HuH-7 (cell line): ENCODE measurements at regions not wholly inside any gene's neighbourhood (a gene's known extent, or its start where the extent isn't known, plus 50 kb on each side); places are given as distances from the start of the nearest gene placed in this dataset.
"Not testable (repeated sequence)": the region's sequence is repeated elsewhere in the genome, so short reads cannot be mapped to it uniquely, and the experiment has no call there.

Source experiments
- DNase-seq: peaks from one replicate; pipeline ENCODE4 v3.0.0; 2011; ENCODE audit warnings: low spot score

DNA sequence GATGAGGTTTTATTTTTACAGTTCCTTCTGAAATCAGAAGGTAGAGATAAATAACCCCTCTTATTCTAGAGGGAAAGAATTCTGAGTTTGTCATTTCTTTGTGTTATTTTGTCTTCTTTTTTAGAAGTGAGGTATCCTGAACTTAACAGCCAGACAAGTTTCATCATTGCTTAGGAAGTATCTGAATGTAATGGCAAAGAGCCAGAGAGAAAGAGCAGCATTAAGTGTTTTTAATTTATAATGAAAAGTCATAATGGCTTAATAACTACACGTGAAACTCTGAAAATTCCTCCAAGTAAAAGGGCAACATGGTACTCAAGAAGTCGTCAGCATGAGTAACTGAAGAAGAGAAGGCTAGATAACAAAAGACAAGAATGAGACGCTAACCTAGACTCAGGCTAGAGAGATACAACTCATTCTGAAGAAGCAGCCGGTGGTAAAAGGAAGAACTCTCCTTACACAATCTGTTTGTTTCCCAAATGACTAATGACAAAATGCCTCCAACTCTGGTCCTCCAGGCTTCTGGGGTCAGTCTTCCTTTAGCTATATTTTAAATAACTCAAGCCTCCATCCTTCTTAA lies 116.2 kb upstream of the NECTIN3 start:
- DNase-seq, result no peak

DNA sequence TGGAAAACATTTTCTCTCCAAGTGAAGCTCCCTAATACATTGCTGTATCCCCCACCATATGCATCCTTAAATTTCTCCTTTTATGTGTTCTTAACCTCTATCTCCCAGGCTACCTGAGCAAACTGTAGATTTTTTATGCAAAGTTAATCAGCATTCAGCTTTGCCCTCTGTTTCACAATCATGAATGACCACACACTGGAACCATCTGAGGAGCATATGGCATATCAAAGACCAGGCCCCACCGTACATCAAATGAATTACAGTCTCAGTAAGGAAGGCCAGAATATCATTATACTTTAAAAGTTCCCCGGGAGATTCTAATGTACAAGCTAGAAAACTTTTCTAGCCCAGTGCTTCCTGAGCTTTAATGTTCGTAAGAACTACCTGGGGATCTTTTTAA lies 115.5 kb upstream of the NECTIN3 start:
- no peak for DNase-seq

DNA sequence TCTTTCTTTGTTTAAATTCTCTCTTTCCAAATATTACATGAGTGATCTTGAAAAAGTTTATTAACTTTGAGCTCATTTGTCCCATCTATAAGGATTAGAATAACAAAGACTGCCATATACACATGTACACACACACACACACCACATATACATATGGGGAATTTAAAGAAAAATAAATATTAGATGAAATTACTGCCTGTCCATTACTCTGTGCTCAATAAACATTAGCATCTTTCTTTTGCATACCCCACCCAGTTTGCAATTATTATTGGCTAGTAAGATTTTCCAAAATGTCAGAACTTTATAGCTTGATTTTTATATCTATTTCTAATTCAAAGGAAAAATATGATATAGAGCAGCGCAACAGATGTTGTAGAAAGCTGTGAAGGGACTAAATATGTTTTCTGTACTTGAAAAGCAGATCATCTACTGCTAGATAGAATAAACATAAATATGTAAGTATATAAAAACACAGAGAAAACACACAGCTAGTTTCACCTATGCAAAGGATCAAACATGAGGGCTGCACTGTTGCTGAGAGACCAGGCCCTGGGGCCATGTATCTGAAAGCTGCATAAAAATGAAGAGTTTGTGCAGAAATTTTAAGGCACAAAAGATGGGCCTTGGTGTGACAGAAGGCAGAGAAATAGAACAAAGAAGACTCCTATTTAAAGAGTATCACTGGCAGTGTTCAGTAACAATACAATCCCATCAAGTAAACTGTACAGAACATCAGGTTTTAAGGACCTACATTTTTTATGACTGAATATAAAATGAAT lies 114.2 kb upstream of the NECTIN3 start:
- DNase-seq, result no peak

DNA sequence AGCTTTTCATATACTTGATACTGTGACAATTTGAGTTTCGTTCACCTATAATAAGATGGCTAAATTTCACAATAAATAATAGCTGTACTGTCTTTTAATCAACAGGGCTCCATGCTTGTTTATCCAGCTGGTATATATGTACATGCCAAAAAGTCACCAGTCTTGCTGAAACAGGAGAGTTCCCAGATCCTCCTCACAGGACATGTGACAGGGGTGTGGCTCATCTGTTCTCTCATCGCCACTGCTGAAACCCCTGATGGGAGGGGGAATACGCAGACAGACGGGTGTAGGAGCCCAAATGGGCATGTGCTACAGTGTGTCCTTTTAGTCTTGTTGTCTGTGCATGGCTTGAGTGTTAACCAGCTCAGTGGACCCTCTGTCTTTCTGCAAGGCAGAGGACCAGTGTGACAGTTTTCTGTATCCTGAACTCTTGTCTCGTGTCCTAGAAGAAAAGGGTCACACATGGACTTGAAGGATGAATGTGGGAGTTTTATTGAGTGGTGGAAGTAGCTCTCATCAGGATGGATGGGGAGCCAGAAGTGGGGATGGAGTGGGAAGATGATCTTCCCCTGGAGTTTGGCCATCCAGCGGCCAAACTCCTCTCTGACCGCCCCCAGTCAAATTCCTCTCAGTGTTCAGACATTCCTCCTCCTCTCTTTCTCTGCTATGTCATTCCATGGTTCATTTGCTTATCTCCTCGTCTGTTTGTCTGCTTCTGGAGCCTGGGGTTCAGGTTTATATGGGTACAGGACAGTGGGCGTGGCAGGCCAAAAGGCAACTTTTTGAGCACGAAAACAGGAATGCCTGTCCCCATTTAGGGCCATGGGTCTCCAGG lies 113.1 kb upstream of the NECTIN3 start:
- no peak for DNase-seq

DNA sequence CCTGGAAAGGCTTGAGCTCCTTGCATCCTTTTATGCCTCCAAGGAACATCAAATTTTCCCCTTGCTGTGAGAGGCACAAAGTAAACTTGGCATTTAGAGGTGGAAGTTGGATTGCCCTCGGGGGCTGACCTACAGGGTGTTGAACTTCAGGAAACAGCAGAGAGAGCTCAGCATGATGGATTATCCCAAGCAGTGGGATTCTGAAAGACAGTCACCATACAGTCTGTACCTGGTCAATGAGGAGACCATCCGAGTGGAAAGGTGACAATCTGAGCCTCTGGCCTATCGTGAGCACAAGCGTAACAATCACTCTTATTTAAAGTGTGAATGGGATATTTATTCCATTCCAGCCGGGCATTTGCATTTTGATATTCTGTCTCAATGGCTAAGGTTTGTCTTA lies 105.6 kb upstream of the NECTIN3 start:
- DNase-seq, result no peak

DNA sequence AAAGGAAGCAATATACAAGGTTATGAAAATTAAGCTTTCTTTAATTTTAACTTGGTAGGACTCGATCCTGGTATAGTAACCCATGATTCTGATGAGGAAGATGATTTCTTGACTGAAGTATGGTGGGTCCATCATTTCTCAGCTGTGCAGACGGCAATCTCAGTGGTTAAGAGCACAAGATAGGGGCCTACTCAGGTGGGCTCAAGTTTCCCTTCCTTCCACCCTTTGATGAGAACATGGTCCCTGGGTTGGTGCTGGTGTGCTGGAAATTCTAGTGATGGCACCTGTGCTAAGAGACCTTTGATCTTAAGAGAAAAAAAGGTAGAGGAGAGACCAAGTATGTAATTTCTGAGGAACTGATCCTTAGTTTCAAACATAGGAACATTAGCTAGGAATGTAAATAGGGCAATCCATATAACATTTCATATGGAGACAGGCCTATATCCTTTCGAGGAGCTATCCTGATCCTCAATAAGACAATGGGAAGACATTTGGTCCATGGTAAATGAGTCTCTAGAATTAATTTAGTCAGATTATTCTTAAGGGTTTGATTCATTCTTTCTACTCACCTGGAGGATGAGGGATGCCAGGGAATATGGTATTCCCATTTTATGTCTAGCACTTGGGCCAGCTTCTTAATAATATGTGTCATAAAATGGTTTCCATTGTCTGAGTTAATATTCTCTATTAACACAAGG lies 104.5 kb upstream of the NECTIN3 start:
- DNase-seq, result no peak

DNA sequence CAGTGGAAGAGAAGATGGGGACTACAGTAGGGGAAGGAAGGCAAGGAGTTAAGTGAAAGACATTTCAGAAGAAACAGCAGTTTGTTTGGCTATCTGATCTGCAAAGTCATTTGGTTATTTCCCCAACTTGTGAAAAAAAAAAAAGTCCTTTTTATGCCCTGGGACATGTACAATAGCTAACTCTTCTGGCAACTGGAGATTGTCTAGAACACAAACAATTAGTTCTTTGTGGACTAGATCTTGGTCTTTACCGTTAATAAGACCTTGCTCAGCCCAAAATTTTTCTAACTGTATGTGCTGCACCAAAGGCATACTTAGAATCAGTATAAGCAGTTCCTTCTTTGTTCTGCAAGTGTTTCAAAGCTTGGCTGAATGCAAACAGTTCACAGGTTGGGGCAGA lies 103.5 kb upstream of the NECTIN3 start:
- no peak for DNase-seq

DNA sequence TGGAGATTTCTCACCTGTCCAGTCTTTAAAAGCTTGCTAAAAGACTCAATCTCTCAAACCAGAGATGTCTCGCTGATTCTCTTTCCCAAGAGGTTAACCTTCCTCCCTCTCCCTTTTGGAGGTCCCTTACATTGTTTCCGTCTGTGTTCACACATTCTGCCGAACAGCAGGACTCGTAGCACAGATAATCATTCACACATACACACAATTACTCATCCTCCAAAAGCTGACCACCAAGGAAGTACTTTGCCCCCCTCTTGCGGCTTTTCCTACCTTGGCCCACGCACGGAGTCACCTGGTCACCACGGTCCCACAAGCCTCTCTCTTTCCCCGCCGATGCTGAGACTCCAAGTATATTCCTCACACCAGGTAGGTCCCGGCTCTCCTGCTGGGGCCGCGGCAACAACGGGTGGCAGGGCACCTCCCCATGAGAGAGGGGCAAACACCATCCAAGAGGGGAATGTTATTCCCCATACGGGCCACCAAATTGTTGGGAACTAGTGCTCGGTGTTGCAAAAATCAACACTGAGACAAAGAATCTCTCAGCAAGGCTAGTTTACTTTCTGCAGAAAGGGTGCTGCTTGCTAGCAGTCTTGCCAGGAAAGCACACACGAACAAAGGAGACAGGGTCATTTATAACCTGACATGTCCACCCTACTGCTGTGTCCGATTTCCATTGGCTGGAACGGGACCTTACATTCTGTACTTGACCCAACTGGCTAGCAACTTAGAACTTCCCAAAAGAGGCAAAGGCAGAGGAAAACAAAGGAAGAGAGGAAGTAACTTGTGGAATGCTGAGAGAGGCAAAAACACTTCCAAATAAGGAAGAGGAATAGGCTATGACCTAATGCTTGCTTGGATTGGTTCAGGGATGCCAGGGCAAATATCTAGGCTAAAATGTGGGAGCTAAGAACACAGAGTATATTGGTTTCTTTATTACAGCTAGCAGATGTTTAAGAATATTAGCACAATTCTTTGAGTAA lies 102.1 kb upstream of the NECTIN3 start:
- no peak for DNase-seq

DNA sequence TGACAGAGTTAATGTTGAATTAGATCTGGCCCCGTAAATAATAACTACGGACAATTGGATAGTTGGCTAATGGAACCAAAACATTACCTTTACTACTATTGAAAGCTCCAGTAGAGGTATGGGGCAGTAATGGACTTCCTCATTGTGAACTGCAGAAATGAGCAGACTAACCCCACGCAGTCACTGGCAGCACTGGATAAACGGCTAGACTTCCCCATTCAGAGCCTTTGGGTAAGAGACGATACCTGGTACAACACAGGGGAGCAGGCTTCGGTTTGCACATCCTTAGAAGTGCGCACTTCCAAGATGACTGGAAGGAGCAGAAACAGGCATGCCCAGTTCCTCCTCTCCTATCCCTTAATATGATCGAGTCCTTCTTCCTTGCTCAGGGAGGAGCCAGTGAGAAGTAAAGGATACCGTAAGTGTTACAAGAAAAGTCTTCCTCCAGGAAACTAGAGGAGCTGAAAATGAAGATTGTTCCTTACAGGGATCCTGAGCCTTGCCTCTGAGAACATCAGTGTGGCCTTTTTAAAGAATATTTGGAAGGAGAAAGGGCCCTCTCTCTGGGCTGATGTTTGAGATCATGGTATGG lies 100.5 kb upstream of the NECTIN3 start:
- DNase-seq, result no peak

DNA sequence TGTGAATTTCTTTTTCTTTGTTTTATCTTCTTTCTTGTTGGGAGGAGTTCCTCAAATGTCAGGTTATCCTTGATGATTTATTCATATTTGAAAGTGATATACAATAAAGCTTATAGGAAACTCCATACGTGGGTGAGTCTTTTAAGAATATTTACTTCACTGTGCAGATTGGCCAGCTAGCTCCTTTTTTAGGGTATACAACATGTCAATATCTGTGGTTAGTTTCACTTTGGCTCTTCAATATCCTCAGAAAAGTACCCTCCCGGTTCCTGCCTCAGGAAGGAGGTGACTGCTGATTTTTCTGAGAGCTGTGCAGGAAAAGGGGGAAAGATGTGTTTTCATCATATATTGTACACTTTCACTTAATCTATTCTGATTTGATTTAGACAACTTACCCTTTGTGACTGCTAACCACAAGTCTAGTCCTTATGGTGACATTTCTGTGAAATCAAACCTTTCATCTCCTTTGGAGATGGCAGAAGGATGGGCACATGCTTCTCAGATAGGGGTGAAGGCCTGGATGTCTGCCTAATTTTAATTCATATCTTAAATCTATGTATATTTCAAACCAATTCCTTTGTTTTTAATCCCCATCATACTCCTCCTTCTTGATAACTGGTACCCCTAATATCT lies 98.2 kb upstream of the NECTIN3 start:
- DNase-seq, result no peak

DNA sequence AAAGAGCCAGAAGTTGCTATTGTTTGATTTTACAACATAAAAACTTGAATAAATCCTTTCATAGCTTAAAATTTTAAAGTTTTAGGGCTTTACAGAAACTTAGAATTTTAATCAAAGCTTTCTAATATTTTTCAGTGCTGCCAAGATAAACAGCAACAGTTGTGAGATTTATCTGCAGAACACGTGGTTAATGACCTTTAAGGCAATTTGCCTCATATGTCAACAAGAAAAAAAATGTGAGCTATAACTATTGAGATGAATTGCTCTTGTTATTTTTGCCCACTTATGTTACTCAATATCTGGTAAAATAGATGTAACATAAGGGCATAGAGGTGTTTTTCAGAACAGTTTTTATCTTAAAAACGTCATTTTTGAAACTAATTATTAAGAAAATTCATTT lies 96.7 kb upstream of the NECTIN3 start:
- DNase-seq, result no peak

DNA sequence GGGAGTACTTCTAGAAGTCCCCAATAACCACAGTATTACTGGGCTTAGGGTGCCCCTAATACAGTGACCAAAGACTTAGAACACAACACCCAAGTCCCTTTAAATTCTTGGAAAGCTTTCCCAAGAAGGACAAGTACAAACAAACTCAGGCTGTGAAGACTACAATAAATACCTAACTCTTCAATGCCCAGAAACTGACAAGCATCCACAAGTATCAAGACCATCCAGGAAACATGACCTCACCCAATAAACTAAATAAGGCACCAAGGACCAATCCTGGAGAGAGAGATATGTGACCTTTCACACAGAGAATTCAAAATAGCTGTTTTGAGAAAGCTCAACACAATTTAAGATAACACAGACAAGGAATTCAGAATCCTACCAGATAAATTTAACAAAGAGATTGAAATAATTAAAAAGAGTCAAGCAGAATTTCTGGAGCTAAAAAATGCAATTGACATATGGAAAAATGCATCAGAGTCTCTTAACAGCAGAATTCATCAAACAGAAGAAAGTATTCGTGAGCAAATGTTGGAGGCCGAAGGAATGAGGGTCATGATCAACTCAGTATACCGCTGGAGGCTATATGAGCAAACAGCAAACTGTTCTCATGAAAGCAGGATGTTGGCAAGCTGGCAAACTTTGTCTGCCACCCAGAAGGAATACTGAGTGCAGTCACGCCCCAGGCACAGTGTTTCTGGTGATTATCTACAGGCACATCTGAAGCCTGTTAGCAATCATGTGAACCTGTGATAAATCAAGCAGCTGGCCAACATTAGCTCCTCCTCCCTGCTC lies 87.0 kb upstream of the NECTIN3 start:
- DNase-seq, result no peak

DNA sequence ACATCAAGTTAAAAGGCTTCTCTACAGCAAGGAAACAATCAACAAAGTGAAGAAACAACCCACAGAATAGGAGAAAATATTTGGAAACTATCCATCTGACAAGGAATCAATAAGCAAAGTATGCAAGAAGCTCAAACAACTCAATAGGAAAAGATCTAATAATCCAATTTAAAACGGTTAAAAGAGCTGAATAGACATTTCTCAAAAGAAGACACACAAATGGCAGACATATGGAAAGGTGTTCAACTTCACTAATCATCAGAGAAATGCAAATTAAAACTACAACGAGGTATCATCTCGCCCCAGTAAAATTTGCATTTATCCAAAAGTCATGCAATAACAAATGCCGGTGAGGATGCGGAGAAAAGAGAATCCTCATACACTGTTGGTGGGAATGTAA lies 82.2 kb upstream of the NECTIN3 start:
- no peak for DNase-seq

DNA sequence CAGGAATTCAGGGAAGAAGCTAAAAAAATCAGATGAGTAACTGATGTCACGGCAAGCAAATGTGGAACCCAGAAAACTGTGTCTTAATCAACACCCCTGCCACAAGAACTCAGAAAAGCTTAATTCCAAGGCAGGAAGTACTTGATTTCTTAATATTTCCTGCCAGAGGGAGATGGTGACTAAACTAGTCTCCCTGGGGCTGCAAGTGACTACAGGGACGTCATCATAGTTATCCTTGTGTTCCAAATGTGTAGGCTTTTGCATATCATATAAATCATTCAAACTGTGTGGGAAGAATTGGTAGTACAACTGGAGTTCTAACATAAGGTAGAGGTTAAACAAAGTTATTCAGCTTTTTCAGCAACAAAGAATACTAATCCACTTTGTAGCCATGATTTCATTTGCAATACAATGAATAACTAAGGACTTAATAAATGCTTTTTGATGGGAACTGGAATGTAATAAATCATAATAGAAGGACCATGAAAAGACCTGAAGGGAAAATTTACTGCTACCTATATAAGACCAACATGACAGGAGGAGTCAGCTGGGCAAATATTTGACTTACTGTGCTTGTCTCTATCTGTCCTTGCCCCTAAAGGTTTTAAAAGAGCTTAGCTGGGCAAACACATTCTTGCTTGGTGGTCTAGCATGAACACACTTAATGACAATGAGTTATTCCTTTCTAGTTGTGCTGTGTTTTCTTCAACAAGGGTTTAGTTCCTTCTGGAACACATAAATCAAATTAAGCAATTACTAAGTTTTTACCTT lies 76.0 kb upstream of the NECTIN3 start:
- no peak for DNase-seq

DNA sequence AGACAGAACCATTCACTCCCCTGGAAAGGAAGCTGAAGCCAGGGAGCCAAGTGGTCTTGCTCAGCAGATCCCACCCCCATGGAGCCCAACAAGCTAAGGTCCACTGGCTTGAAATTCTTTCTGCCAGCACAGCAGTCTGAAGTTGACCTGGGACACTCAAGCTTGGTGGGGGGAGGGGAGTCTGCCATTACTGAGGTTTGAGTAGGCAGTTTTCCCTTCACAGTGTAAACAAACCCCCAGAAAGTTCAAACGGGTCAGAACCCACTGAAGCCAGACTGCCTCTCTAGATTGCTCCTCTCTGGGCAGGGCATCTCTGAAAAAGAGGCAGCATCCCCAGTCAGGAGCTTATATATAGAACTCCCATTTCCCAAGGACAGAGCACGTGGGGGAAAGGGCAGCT lies 72.8 kb upstream of the NECTIN3 start:
- not testable (repeated sequence) for DNase-seq

DNA sequence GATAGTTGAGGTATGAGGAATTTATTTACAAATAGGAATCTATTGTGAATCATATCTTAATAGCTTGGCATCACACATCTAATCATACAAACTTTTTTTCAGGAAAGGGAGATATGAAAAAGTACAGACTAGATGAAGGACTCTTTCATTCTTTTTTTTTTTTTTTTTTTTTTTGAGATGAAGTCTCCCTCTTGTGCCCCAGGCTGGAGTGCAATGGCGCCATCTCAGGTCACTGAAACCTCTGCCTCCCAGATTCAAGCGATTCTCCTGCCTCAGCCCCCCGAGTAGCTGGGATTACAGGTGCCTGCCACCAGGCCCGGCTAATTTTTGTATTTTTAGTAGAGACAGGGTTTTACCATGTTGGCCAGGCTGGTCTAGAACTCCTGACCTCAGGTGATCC lies 65.1 kb upstream of the NECTIN3 start:
- DNase-seq, result not testable (repeated sequence)

DNA sequence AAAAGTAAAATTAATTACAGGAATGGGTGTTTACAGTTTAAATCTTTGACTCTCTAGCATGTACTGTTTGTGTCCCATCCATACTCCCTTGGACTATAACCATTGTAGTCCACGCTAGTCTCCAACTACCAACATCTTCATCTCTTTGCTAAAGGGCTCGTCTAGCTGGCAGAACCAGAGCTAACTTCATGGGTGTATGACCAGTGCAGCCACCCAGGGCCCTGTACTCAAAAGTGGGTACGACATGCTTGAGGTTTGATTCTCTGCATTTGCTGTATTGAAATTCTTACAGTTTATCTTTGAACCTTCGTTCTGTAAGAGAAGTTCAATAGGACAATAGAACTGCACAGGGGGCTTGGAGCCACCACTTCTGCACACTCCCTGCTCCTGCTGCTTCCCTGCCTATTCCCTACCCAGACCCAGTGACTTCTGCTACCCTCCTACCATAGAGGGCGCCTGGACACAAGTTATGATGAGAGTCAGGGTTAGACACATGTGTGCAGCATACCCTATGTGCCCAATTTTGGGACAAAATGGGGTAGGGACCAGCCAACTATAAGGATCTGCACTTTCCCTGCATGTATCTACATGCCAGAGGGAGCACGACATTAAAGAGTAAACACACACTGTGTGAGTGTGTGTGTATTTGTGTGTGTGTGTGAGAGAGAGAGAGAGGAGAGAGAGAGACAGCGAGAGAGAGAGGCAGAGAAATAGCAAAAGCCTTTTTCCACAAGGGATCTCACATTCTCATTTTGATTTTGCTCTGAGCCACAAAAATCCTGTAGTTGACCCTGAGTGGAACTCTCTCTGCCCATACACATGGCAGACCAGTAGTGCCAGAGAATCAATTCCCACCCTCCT lies 59.0 kb upstream of the NECTIN3 start:
- peak; percentile 74 for DNase-seq
